HEK293 (cell line): ENCODE measurements at regions not wholly inside any gene's neighbourhood (a gene's known extent, or its start where the extent isn't known, plus 50 kb on each side); places are given as distances from the start of the nearest gene placed in this dataset.

Experiments used
- CTCF ChIA-PET: fragments of 350-600 bp; formaldehyde crosslinking; extraction: SDS; loops from one replicate; lab custom pipeline; 2021; ENCODE audit warnings: antibody characterized with exemption; lab: Yijun Ruan, JAX
- POLR2A ChIA-PET: fragments of 300-600 bp; formaldehyde crosslinking; extraction: SDS; loops from one replicate; lab custom pipeline; 2020; ENCODE audit warnings: antibody characterized with exemption, inconsistent platforms; lab: Yijun Ruan, JAX
- H3K27ac ChIP-seq: fragments of 200-500 bp; sonication (Bioruptor generic); 2 replicates; pipeline ENCODE4 v1.5.1; 2014; ENCODE audit warnings: low read depth, low read length, control low read depth, inconsistent platforms; ENCODE audit errors: extremely low read depth
- H3K36me3 ChIP-seq, 2 experiments: fragments of 200-500 bp in 1 of 2; sonication (Bioruptor generic) in 1 of 2; 1 replicate in 1 of 2; 2 replicates in 1 of 2; pipeline ENCODE4 v1.5.1; 2014 to 2017; ENCODE audit warnings: inconsistent platforms in 2 of 2, low read length in 2 of 2; ENCODE audit not compliant: control insufficient read depth in 2 of 2, insufficient read depth in 1 of 2
- H3K4me1 ChIP-seq: fragments of 200-500 bp; sonication (Bioruptor generic); 2 replicates; pipeline ENCODE4 v1.5.1; 2014; ENCODE audit warnings: mild to moderate bottlenecking, low read length, inconsistent platforms; ENCODE audit not compliant: control insufficient read depth, insufficient read depth
- H3K4me3 ChIP-seq: 2 replicates; pipeline ENCODE4 v1.5.1; 2011; ENCODE audit warnings: low read depth, mild to moderate bottlenecking, control low read depth, low read length, moderate library complexity
- H3K9me3 ChIP-seq: fragments of 200-500 bp; sonication (Bioruptor generic); 2 replicates; pipeline ENCODE4 v1.5.1; 2014; ENCODE audit warnings: low read depth, low read length, inconsistent platforms; ENCODE audit not compliant: control insufficient read depth, insufficient read depth
- BCL11A ChIP-seq: fragments of 450-650 bp; formaldehyde crosslinking; IDR thresholded peaks from 2 replicates; pipeline ENCODE4 v1.5.1; 2016; ENCODE audit warnings: low read depth, missing biosample characterization, missing genetic modification characterization
- EGR2 ChIP-seq: fragments of 450-650 bp; formaldehyde crosslinking; IDR thresholded peaks from 2 replicates; pipeline ENCODE4 v1.5.1; 2016; ENCODE audit warnings: low read depth, missing biosample characterization, missing genetic modification characterization
- KLF9 ChIP-seq: fragments of 450-650 bp; formaldehyde crosslinking; IDR thresholded peaks from 2 replicates; pipeline ENCODE4 v1.5.1; 2016; ENCODE audit warnings: missing biosample characterization, missing genetic modification characterization, low read depth
- RBAK ChIP-seq: fragments of 450-650 bp; formaldehyde crosslinking; IDR thresholded peaks from 2 replicates; pipeline ENCODE4 v1.5.1; 2016; ENCODE audit warnings: missing biosample characterization, missing genetic modification characterization
- REST ChIP-seq: fragments of 450-650 bp; formaldehyde crosslinking; IDR thresholded peaks from 2 replicates; pipeline ENCODE4 v1.5.1; 2016; ENCODE audit warnings: missing biosample characterization, missing genetic modification characterization
- WT1 ChIP-seq: fragments of 450-650 bp; formaldehyde crosslinking; IDR thresholded peaks from 2 replicates; pipeline ENCODE4 v1.5.1; 2016; ENCODE audit warnings: missing biosample characterization, missing genetic modification characterization
- YY1 ChIP-seq: fragments of 450-650 bp; formaldehyde crosslinking; IDR thresholded peaks from 2 replicates; pipeline ENCODE4 v1.5.1; 2018; ENCODE audit warnings: missing biosample characterization, missing genetic modification characterization
- YY2 ChIP-seq: fragments of 450-650 bp; formaldehyde crosslinking; IDR thresholded peaks from 2 replicates; pipeline ENCODE4 v1.5.1; 2016; ENCODE audit warnings: missing biosample characterization, missing genetic modification characterization
- ZBTB8A ChIP-seq: fragments of 450-650 bp; formaldehyde crosslinking; IDR thresholded peaks from 2 replicates; pipeline ENCODE4 v1.5.1; 2016; ENCODE audit warnings: missing biosample characterization, missing genetic modification characterization
- ZNF140 ChIP-seq: fragments of 450-650 bp; formaldehyde crosslinking; IDR thresholded peaks from 2 replicates; pipeline ENCODE4 v1.5.1; 2016; ENCODE audit warnings: missing biosample characterization, missing genetic modification characterization
- ZNF169 ChIP-seq: fragments of 450-650 bp; formaldehyde crosslinking; IDR thresholded peaks from 2 replicates; pipeline ENCODE4 v1.5.1; 2016; ENCODE audit warnings: missing biosample characterization, missing genetic modification characterization
- ZNF423 ChIP-seq: fragments of 450-650 bp; formaldehyde crosslinking; IDR thresholded peaks from 2 replicates; pipeline ENCODE4 v1.5.1; 2016; ENCODE audit warnings: missing biosample characterization, missing genetic modification characterization
- ZNF518A ChIP-seq: fragments of 450-650 bp; formaldehyde crosslinking; conservative IDR thresholded peaks from 2 replicates; pipeline ENCODE4 v1.5.1; 2016; ENCODE audit warnings: low read depth, missing biosample characterization, missing genetic modification characterization
- ZNF555 ChIP-seq: fragments of 450-650 bp; formaldehyde crosslinking; conservative IDR thresholded peaks from 2 replicates; pipeline ENCODE4 v1.5.1; 2017; ENCODE audit warnings: missing biosample characterization, mild to moderate bottlenecking, missing genetic modification characterization, inconsistent platforms
- ZNF626 ChIP-seq: fragments of 450-650 bp; sonication (Bioruptor Pico); formaldehyde crosslinking; IDR thresholded peaks from 2 replicates; pipeline ENCODE4 v1.5.1; 2018; ENCODE audit warnings: missing biosample characterization, missing genetic modification characterization, inconsistent platforms
- ZNF639 ChIP-seq: fragments of 450-650 bp; formaldehyde crosslinking; IDR thresholded peaks from 2 replicates; pipeline ENCODE4 v1.5.1; 2016; ENCODE audit warnings: missing biosample characterization, missing genetic modification characterization
- ZNF654 ChIP-seq: fragments of 450-650 bp; formaldehyde crosslinking; IDR thresholded peaks from 2 replicates; pipeline ENCODE4 v1.5.1; 2016; ENCODE audit warnings: low read depth, missing biosample characterization, missing genetic modification characterization
- ZNF777 ChIP-seq: fragments of 450-650 bp; formaldehyde crosslinking; IDR thresholded peaks from 2 replicates; pipeline ENCODE4 v1.5.1; 2017; ENCODE audit warnings: missing biosample characterization, missing genetic modification characterization, borderline replicate concordance

- no peak for TF ChIP-seq ZNF518A
- no peak for TF ChIP-seq ZNF777
- TF ChIP-seq WT1 (tag by site-specific recombination) = no peak
- no peak for TF ChIP-seq ZNF423 (tag by site-specific recombination)
- no peak for TF ChIP-seq RBAK (tag by site-specific recombination)
- no peak for TF ChIP-seq ZNF639 (tag by site-specific recombination)
- TF ChIP-seq YY2 (tag by site-specific recombination) = no peak
- TF ChIP-seq REST (tag by site-specific recombination) = no peak
- no peak for TF ChIP-seq ZNF140 (tag by site-specific recombination)
Measured at GRCh38 chr18:1045658-1046057, 141.0 kb downstream of the ADCYAP1 start (continued).

GRCh38 chr18:1047406-1047805, 142.7 kb downstream of the ADCYAP1 start:
- ChIA-PET POLR2A (no interaction called here), CTCF (no interaction called here)
- H3K4me3 ChIP-seq = no peak overlapping the region
- TF ChIP-seq ZNF639 (tag by site-specific recombination) (no peak), KLF9 (tag by site-specific recombination) (no peak), EGR2 (tag by site-specific recombination) (no peak), ZNF169 (tag by site-specific recombination) (no peak), YY1 (tag by site-specific recombination) (no peak), ZBTB8A (tag by site-specific recombination) (no peak), ZNF626 (no peak), ZNF555 (tag by site-specific recombination) (no peak), BCL11A (tag by site-specific recombination) (no peak), ZNF654 (tag by site-specific recombination) (no peak)
- no peaks in the 10 kb centered on the region for H3K36me3 ChIP-seq
- no peak overlapping the region for H3K27ac ChIP-seq
- no peaks in the 10 kb centered on the region for H3K9me3 ChIP-seq
- H3K4me1 ChIP-seq = no peaks in the 10 kb centered on the region
